Mesothelial cell of epicardium (in vitro differentiated cells): ENCODE measurements at regions not wholly inside any gene's neighbourhood (a gene's known extent, or its start where the extent isn't known, plus 50 kb on each side); places are given as distances from the start of the nearest gene placed in this dataset.
"Not testable (repeated sequence)": the region's sequence is repeated elsewhere in the genome, so short reads cannot be mapped to it uniquely, and the experiment has no call there.

ENCODE experiments used
- DNase-seq, 2 experiments: peaks; one replicate each; pipeline ENCODE4 v3.0.0; 2021; ENCODE audit warnings: low spot score in 2 of 2; ENCODE audit not compliant: unreplicated experiment in 2 of 2
- H3K27ac Mint-ChIP-seq: 2 replicates; pipeline ENCODE4 v1.8.0; 2021; ENCODE audit warnings: mixed read lengths
- H3K27me3 Mint-ChIP-seq: 2 replicates; pipeline ENCODE4 v1.8.0; 2021; ENCODE audit warnings: low read depth, mixed read lengths
- H3K36me3 Mint-ChIP-seq: 2 replicates; pipeline ENCODE4 v1.8.0; 2021; ENCODE audit warnings: mixed read lengths
- H3K4me1 Mint-ChIP-seq: 2 replicates; pipeline ENCODE4 v1.8.0; 2021; ENCODE audit warnings: mixed read lengths
- H3K4me3 Mint-ChIP-seq: 2 replicates; pipeline ENCODE4 v1.8.0; 2021; ENCODE audit warnings: mild to moderate bottlenecking, moderate library complexity, mixed read lengths
- H3K9me3 Mint-ChIP-seq: 2 replicates; pipeline ENCODE4 v1.8.0; 2021; ENCODE audit warnings: mixed read lengths
- CTCF ChIP-seq: fragments of 200-600 bp; sonication (generic); IDR thresholded peaks from one replicate; pipeline ENCODE4 v1.5.0; 2021; ENCODE audit warnings: antibody characterized with exemption; ENCODE audit not compliant: unreplicated experiment

GRCh38 chr9:31321256-31321655 lies 1063.2 kb upstream of the ACO1 start:
- no peaks in the 10 kb centered on the region for H3K9me3 Mint-ChIP-seq
- TF ChIP-seq CTCF = no peak
- peaks cover 3% of the 10 kb centered on the region for H3K27me3 Mint-ChIP-seq
- H3K4me1 Mint-ChIP-seq = no peaks in the 10 kb centered on the region
- DNase-seq = no peak
- H3K27ac Mint-ChIP-seq = no peak overlapping the region
- H3K4me3 Mint-ChIP-seq = no peak overlapping the region
- no peaks in the 10 kb centered on the region for H3K36me3 Mint-ChIP-seq

- no peak for DNase-seq
- H3K9me3 Mint-ChIP-seq = no peaks in the 10 kb centered on the region
- peaks cover 7% of the 10 kb centered on the region for H3K27me3 Mint-ChIP-seq
- no peaks in the 10 kb centered on the region for H3K36me3 Mint-ChIP-seq
- H3K4me3 Mint-ChIP-seq = no peak overlapping the region
- TF ChIP-seq CTCF = no peak
- H3K4me1 Mint-ChIP-seq = no peaks in the 10 kb centered on the region
- H3K27ac Mint-ChIP-seq = no peak overlapping the region
These were observed 1062.8 kb upstream of the ACO1 start for GRCh38 chr9:31321686-31322085.

- peaks cover 22% of the 10 kb centered on the region for H3K27me3 Mint-ChIP-seq
- DNase-seq = no peak
- TF ChIP-seq CTCF = no peak
- H3K4me1 Mint-ChIP-seq = no peaks in the 10 kb centered on the region
- H3K36me3 Mint-ChIP-seq = no peaks in the 10 kb centered on the region
- H3K4me3 Mint-ChIP-seq = no peak overlapping the region
- H3K9me3 Mint-ChIP-seq = no peaks in the 10 kb centered on the region
- no peak overlapping the region for H3K27ac Mint-ChIP-seq
These were observed 1060.6 kb upstream of the ACO1 start for GRCh38 chr9:31323726-31324444.

GRCh38 chr9:31325778-31326177 lies 1058.7 kb upstream of the ACO1 start:
- DNase-seq = no peak
- H3K27ac Mint-ChIP-seq = no peak overlapping the region
- no peak overlapping the region for H3K4me3 Mint-ChIP-seq
- peaks cover 22% of the 10 kb centered on the region for H3K27me3 Mint-ChIP-seq
- no peak for TF ChIP-seq CTCF
- H3K36me3 Mint-ChIP-seq = no peaks in the 10 kb centered on the region
- no peaks in the 10 kb centered on the region for H3K9me3 Mint-ChIP-seq
- H3K4me1 Mint-ChIP-seq = no peaks in the 10 kb centered on the region

GRCh38 chr9:31326883-31327282 lies 1057.6 kb upstream of the ACO1 start:
- H3K9me3 Mint-ChIP-seq, DNase-seq, H3K27ac Mint-ChIP-seq, H3K36me3 Mint-ChIP-seq, H3K4me3 Mint-ChIP-seq, H3K4me1 Mint-ChIP-seq: not testable (repeated sequence)
- H3K27me3 Mint-ChIP-seq = peaks cover 20% of the 10 kb centered on the region

GRCh38 chr9:31334837-31335528 lies 1049.5 kb upstream of the ACO1 start:
- Mint-ChIP-seq H3K27ac (no peak overlapping the region), H3K9me3 (no peaks in the 10 kb centered on the region), H3K27me3 (no peaks in the 10 kb centered on the region), H3K4me3 (no peak overlapping the region), H3K36me3 (no peaks in the 10 kb centered on the region), H3K4me1 (no peaks in the 10 kb centered on the region)
- DNase-seq = no peak
- no peak for TF ChIP-seq CTCF
